Germinal center (tissue), 1 donor: ENCODE measurements at regions not wholly inside any gene's neighbourhood (a gene's known extent, or its start where the extent isn't known, plus 50 kb on each side); places are given as distances from the start of the nearest gene placed in this dataset.
"Not testable (repeated sequence)": the region's sequence is repeated elsewhere in the genome, so short reads cannot be mapped to it uniquely, and the experiment has no call there.

Experiments
- DNase-seq: peaks from one replicate; pipeline ENCODE4 v3.0.0; 2012; ENCODE audit warnings: mixed read lengths, low spot score

GRCh38 chr17:26936645-26937044, 357.3 kb upstream of the WSB1 start:
- DNase-seq: not testable (repeated sequence)

GRCh38 chr17:26937750-26938322, 356.1 kb upstream of the WSB1 start:
- DNase-seq: not testable (repeated sequence)

- not testable (repeated sequence) for DNase-seq
These were observed 354.2 kb upstream of the WSB1 start for GRCh38 chr17:26939755-26940154.

GRCh38 chr17:26940587-26940986, 353.3 kb upstream of the WSB1 start:
- not testable (repeated sequence) for DNase-seq

GRCh38 chr17:26962255-26963162, 331.4 kb upstream of the WSB1 start:
- DNase-seq: no peak

GRCh38 chr17:26963163-26963503, 330.8 kb upstream of the WSB1 start:
- DNase-seq: no peak

GRCh38 chr17:26965898-26966624, 327.9 kb upstream of the WSB1 start:
- DNase-seq: not testable (repeated sequence)

- DNase-seq: not testable (repeated sequence)
These were observed 327.2 kb upstream of the WSB1 start for GRCh38 chr17:26966625-26967179.

GRCh38 chr17:26981845-26982425, 312.0 kb upstream of the WSB1 start:
- not testable (repeated sequence) for DNase-seq

- not testable (repeated sequence) for DNase-seq
These were observed 311.4 kb upstream of the WSB1 start for GRCh38 chr17:26982563-26982962.

- DNase-seq: not testable (repeated sequence)
These were observed 306.1 kb upstream of the WSB1 start for GRCh38 chr17:26987851-26988250.

GRCh38 chr17:26994648-26995047, 299.3 kb upstream of the WSB1 start:
- DNase-seq: not testable (repeated sequence)

GRCh38 chr17:26996146-26996916, 297.6 kb upstream of the WSB1 start:
- not testable (repeated sequence) for DNase-seq

GRCh38 chr17:27007734-27008531, 286.0 kb upstream of the WSB1 start:
- not testable (repeated sequence) for DNase-seq

GRCh38 chr17:27009087-27009486, 284.8 kb upstream of the WSB1 start:
- DNase-seq: no peak

- DNase-seq: not testable (repeated sequence)
These were observed 283.8 kb upstream of the WSB1 start for GRCh38 chr17:27010138-27010537.

- not testable (repeated sequence) for DNase-seq
These were observed 263.4 kb upstream of the WSB1 start for GRCh38 chr17:27030552-27030951.

GRCh38 chr17:27038676-27039075, 255.2 kb upstream of the WSB1 start:
- DNase-seq: peak; percentile 24

- DNase-seq: not testable (repeated sequence)
These were observed 248.9 kb upstream of the WSB1 start for GRCh38 chr17:27045039-27045438.

GRCh38 chr17:27049104-27049784, 244.7 kb upstream of the WSB1 start:
- DNase-seq: no peak
